ENCODE measurements at regions not wholly inside any gene's neighbourhood (a gene's known extent, or its start where the extent isn't known, plus 50 kb on each side); places are given as distances from the start of the nearest gene placed in this dataset.

DNA sequence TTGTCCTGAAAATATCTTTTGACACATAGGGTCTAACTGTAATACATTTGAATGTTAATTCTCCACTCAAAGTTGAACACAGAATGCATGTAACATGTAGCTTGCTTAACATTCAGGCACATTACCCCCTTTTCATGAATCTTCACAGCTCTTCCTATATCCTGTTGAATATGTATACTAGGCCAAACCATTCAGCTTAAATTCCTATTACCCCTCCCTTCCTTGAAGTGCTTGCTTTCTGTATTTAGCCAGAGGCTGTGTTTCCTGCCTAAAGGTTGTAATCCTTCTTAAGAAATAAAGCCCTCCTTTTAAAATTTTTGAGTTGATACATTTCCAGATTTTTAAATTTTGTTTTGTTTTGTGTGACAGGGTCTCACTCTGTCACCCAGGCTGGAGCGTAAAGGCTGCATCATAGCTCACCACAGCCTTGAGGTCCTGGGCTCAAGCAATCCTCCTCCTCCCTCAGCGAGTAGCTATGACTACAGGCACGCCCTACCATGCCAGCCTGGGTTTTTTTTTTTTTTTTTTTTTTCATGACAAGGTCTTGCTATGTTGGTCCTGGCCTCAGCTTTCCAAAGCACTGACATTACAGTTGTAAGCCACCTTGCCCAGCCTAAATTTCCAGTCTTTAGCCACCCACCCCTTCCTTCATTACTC is 357.6 kb downstream of the DSC3 start:
- TF ChIP-seq, protein P1, sequence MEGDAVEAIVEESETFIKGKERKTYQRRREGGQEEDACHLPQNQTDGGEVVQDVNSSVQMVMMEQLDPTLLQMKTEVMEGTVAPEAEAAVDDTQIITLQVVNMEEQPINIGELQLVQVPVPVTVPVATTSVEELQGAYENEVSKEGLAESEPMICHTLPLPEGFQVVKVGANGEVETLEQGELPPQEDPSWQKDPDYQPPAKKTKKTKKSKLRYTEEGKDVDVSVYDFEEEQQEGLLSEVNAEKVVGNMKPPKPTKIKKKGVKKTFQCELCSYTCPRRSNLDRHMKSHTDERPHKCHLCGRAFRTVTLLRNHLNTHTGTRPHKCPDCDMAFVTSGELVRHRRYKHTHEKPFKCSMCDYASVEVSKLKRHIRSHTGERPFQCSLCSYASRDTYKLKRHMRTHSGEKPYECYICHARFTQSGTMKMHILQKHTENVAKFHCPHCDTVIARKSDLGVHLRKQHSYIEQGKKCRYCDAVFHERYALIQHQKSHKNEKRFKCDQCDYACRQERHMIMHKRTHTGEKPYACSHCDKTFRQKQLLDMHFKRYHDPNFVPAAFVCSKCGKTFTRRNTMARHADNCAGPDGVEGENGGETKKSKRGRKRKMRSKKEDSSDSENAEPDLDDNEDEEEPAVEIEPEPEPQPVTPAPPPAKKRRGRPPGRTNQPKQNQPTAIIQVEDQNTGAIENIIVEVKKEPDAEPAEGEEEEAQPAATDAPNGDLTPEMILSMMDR (IDR thresholded peaks at IDR 0.05; ENCODE audit: insufficient read depth, low read length) = no peak
- TF ChIP-seq SPI1 (IDR thresholded peaks at IDR 0.05; ENCODE audit: borderline replicate concordance, low read depth) = no peak
- TF ChIP-seq, protein P2, sequence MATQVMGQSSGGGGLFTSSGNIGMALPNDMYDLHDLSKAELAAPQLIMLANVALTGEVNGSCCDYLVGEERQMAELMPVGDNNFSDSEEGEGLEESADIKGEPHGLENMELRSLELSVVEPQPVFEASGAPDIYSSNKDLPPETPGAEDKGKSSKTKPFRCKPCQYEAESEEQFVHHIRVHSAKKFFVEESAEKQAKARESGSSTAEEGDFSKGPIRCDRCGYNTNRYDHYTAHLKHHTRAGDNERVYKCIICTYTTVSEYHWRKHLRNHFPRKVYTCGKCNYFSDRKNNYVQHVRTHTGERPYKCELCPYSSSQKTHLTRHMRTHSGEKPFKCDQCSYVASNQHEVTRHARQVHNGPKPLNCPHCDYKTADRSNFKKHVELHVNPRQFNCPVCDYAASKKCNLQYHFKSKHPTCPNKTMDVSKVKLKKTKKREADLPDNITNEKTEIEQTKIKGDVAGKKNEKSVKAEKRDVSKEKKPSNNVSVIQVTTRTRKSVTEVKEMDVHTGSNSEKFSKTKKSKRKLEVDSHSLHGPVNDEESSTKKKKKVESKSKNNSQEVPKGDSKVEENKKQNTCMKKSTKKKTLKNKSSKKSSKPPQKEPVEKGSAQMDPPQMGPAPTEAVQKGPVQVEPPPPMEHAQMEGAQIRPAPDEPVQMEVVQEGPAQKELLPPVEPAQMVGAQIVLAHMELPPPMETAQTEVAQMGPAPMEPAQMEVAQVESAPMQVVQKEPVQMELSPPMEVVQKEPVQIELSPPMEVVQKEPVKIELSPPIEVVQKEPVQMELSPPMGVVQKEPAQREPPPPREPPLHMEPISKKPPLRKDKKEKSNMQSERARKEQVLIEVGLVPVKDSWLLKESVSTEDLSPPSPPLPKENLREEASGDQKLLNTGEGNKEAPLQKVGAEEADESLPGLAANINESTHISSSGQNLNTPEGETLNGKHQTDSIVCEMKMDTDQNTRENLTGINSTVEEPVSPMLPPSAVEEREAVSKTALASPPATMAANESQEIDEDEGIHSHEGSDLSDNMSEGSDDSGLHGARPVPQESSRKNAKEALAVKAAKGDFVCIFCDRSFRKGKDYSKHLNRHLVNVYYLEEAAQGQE (IDR thresholded peaks at IDR 0.05; ENCODE audit: insufficient replicate concordance, low read depth) = no peak
- no peak for TF ChIP-seq GABPA (IDR thresholded peaks at IDR 0.05; ENCODE audit: low read depth)
- no peak for TF ChIP-seq POLR2AphosphoS5 (IDR thresholded peaks at IDR 0.05; ENCODE audit: low read depth)
- DNase-seq (ENCODE audit: low read depth in 1 of 2, low spot score in 1 of 2) = no peak
- Histone ChIP-seq H3K27me3 (ENCODE audit: insufficient read depth, poor library complexity, severe bottlenecking) (no peaks in the 10 kb centered on the region), H3K27ac (replicated peaks) (no peak overlapping the region), H3K4me3 (replicated peaks; ENCODE audit: insufficient read depth, low read length) (no peak overlapping the region)

DNA sequence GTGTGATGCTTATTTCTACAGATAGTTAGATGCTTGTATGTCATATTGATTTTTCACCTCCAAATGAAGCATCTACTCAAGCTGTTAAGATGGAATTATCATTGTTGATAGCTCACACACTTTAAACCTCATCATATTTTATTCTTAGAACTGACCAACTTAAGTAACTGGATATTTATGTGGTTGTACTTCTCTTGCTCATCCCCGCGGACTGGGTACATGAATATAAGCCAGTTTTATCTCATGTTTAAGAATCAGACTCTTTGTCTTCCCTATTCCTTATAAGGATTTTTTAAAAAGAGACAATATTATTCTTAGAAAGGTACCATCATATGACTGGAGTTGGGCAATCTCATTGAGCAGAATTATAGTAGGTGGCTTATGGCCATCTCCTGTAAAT is 358.7 kb downstream of the DSC3 start:
- TF ChIP-seq SPI1 (IDR thresholded peaks at IDR 0.05; ENCODE audit: borderline replicate concordance, low read depth) (no peak), POLR2AphosphoS5 (IDR thresholded peaks at IDR 0.05; ENCODE audit: low read depth) (no peak), GABPA (IDR thresholded peaks at IDR 0.05; ENCODE audit: low read depth) (no peak)
- TF ChIP-seq, protein P1 (IDR thresholded peaks at IDR 0.05; ENCODE audit: insufficient read depth, low read length) = no peak
- TF ChIP-seq, protein P2 (IDR thresholded peaks at IDR 0.05; ENCODE audit: insufficient replicate concordance, low read depth) = no peak
- Histone ChIP-seq H3K27me3 (ENCODE audit: insufficient read depth, poor library complexity, severe bottlenecking) (no peaks in the 10 kb centered on the region), H3K4me3 (replicated peaks; ENCODE audit: insufficient read depth, low read length) (no peak overlapping the region), H3K27ac (replicated peaks) (no peak overlapping the region)
- DNase-seq (ENCODE audit: low read depth in 1 of 2, low spot score in 1 of 2) = no peak

DNA sequence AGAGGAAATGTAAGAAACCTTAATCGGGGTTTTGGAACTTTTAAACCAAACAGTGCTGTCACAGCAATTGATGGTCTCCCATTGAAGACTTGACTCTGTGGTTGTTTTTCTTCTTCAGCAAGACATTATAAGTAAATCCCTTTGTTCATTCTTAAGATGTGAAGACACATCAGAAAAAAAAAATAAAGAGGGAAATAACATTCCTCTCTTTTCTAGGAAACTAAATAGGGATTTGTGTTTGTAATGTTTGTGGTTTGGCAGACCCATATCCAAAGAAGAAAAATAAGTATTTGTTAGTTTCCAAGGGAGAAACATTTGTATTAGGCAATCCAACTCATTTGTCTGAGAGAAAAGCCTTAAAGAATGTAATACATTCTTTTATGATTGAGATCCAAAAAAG is 359.9 kb downstream of the DSC3 start:
- TF ChIP-seq GABPA (IDR thresholded peaks at IDR 0.05; ENCODE audit: low read depth) = no peak
- TF ChIP-seq, protein P2 (IDR thresholded peaks at IDR 0.05; ENCODE audit: insufficient replicate concordance, low read depth) = no peak
- no peak for TF ChIP-seq SPI1 (IDR thresholded peaks at IDR 0.05; ENCODE audit: borderline replicate concordance, low read depth)
- TF ChIP-seq, protein P1 (IDR thresholded peaks at IDR 0.05; ENCODE audit: insufficient read depth, low read length) = no peak
- no peak for TF ChIP-seq POLR2AphosphoS5 (IDR thresholded peaks at IDR 0.05; ENCODE audit: low read depth)
- no peak for DNase-seq (ENCODE audit: low read depth in 1 of 2, low spot score in 1 of 2)
- Histone ChIP-seq H3K4me3 (replicated peaks; ENCODE audit: insufficient read depth, low read length) (no peak overlapping the region), H3K27me3 (ENCODE audit: insufficient read depth, poor library complexity, severe bottlenecking) (no peaks in the 10 kb centered on the region), H3K27ac (replicated peaks) (no peak overlapping the region)
